T-cell (primary cell): ENCODE measurements at regions not wholly inside any gene's neighbourhood (a gene's known extent, or its start where the extent isn't known, plus 50 kb on each side); places are given as distances from the start of the nearest gene placed in this dataset.
"Not testable (repeated sequence)": the region's sequence is repeated elsewhere in the genome, so short reads cannot be mapped to it uniquely, and the experiment has no call there.

Experiments
- ATAC-seq, 4 experiments: fragments of 200-7000 bp in 3 of 4; fragments of 150-1000 bp in 1 of 4; cut with Tn5 transposase; replicated peaks in 1 of 4; 1 replicate in 3 of 4; 2 replicates in 1 of 4; pipeline ENCODE4 v1.10.0; 2021; ENCODE audit warnings: moderate library complexity in 3 of 4, mild to moderate bottlenecking in 2 of 4, moderate number of reproducible peaks in 1 of 4
- CTCF ChIA-PET, 2 donors: fragments of 300-600 bp; sonication (Branson Sonifier 250); formaldehyde crosslinking; loops; one replicate each; lab custom pipeline; 2022; ENCODE audit warnings: antibody characterized with exemption in 2 of 2; lab: Charles Lee
- POLR2A ChIA-PET, 2 donors: fragments of 300-600 bp; sonication (Branson Sonifier 250); formaldehyde crosslinking; loops; one replicate each; lab custom pipeline; 2022; ENCODE audit warnings: antibody characterized with exemption in 2 of 2; lab: Charles Lee
- DNase-seq, 35 experiments: peaks; one replicate each; pipeline versions ENCODE4 v3.0.0 to v3.0.0-alpha.2; 2013 to 2023
- H3K27ac ChIP-seq: one replicate; pipeline ENCODE4 v1.5.1; 2013; ENCODE audit warnings: low read length
- H3K27me3 ChIP-seq, 2 experiments: replicated peaks in 1 of 2; 1 replicate in 1 of 2; 2 replicates in 1 of 2; pipeline versions ENCODE4 v1.6.1 to v1.7.0; 2013; ENCODE audit warnings: low read length in 1 of 2, mixed read lengths in 1 of 2; ENCODE audit not compliant: control insufficient read depth in 2 of 2, insufficient read depth in 2 of 2; ENCODE audit errors: extremely low read depth in 1 of 2
- H3K36me3 ChIP-seq, 2 donors: 1 replicate in 1 of 2; 2 replicates in 1 of 2; pipeline versions ENCODE4 v1.6.1 to v1.7.0; 2013; ENCODE audit warnings: low read length in 1 of 2; ENCODE audit not compliant: control insufficient read depth in 2 of 2, insufficient read depth in 1 of 2; ENCODE audit errors: extremely low read depth in 1 of 2
- H3K4me1 ChIP-seq, 2 experiments: 1 replicate in 1 of 2; 2 replicates in 1 of 2; pipeline versions ENCODE4 v1.6.1 to v1.7.0; 2013; ENCODE audit warnings: low read length in 2 of 2, mixed read lengths in 1 of 2; ENCODE audit not compliant: insufficient read depth in 2 of 2, control insufficient read depth in 1 of 2; ENCODE audit errors: extremely low read depth in 1 of 2
- H3K4me3 ChIP-seq, 2 donors: 1 replicate in 1 of 2; 2 replicates in 1 of 2; pipeline versions ENCODE4 v1.5.1 to v1.7.0; 2013; ENCODE audit warnings: mild to moderate bottlenecking in 2 of 2, low read length in 1 of 2, moderate library complexity in 1 of 2; ENCODE audit not compliant: control insufficient read depth in 1 of 2; ENCODE audit errors: extremely low read depth in 1 of 2
- H3K9me3 ChIP-seq: 2 replicates; pipeline ENCODE4 v1.7.0; 2013
- H3K27ac Mint-ChIP-seq, 2 donors: one replicate each; pipeline ENCODE4 v1.8.0; 2020 to 2021; ENCODE audit warnings: mild to moderate bottlenecking in 2 of 2, mixed read lengths in 2 of 2
- H3K27me3 Mint-ChIP-seq, 2 donors: one replicate each; pipeline ENCODE4 v1.8.0; 2021 to 2022; ENCODE audit warnings: mixed read lengths in 2 of 2
- H3K36me3 Mint-ChIP-seq: one replicate; pipeline ENCODE4 v1.8.0; 2021; ENCODE audit warnings: mixed read lengths
- H3K4me1 Mint-ChIP-seq, 3 donors: one replicate each; pipeline ENCODE4 v1.8.0; 2020 to 2022; ENCODE audit warnings: mixed read lengths in 3 of 3, mild to moderate bottlenecking in 1 of 3
- H3K4me3 Mint-ChIP-seq, 3 donors: one replicate each; pipeline ENCODE4 v1.8.0; 2020 to 2022; ENCODE audit warnings: mild to moderate bottlenecking in 3 of 3, mixed read lengths in 3 of 3, moderate library complexity in 3 of 3
- H3K9me3 Mint-ChIP-seq, 3 donors: one replicate each; pipeline ENCODE4 v1.8.0; 2020 to 2022; ENCODE audit warnings: mixed read lengths in 3 of 3
- WGBS: methylation state at CpG from one replicate; pipeline ENCODE4 v1.1.5; 2013; ENCODE audit warnings: missing lambda C conversion rate; ENCODE audit not compliant: insufficient coverage; 5-methylcytosine and 5-hydroxymethylcytosine counted together

GRCh38 chr9:18305167-18305806 lies 168.7 kb upstream of the ADAMTSL1 start:
- H3K4me1 Mint-ChIP-seq, H3K36me3 Mint-ChIP-seq, H3K27ac Mint-ChIP-seq, DNase-seq, H3K4me3 Mint-ChIP-seq, H3K9me3 ChIP-seq, H3K36me3 ChIP-seq, POLR2A ChIA-PET, H3K27ac ChIP-seq, H3K4me3 ChIP-seq, ATAC-seq, H3K27me3 Mint-ChIP-seq, H3K4me1 ChIP-seq, CTCF ChIA-PET: not testable (repeated sequence)
- H3K9me3 Mint-ChIP-seq: peaks cover 2 to 12% (median 7%) of the 10 kb centered on the region in 3 donors
- WGBS: 79% methylated on average over 7 of the region's 10 CpGs
- H3K27me3 ChIP-seq: peaks cover 0 to 11% of the 10 kb centered on the region in 2 experiments

- no peaks in the 10 kb centered on the region for H3K9me3 ChIP-seq
- Mint-ChIP-seq H3K36me3 (no peaks in the 10 kb centered on the region), H3K4me3 (no peak overlapping the region), H3K4me1 (no peaks in the 10 kb centered on the region), H3K27ac (no peak overlapping the region), H3K27me3 (no peaks in the 10 kb centered on the region), H3K9me3 (peaks cover 1 to 7% (median 3%) of the 10 kb centered on the region in 3 donors)
- H3K27me3 ChIP-seq: peaks cover 0 to 3% of the 10 kb centered on the region in 2 experiments
- no peak overlapping the region for H3K4me3 ChIP-seq
- DNase-seq: no peak
- no peak overlapping the region for H3K27ac ChIP-seq
- ATAC-seq: no peak
- WGBS: 92% methylated on average over 8 of the region's 14 CpGs
- no peaks in the 10 kb centered on the region for H3K4me1 ChIP-seq
- POLR2A ChIA-PET: no interaction called here
- no peaks in the 10 kb centered on the region for H3K36me3 ChIP-seq
- CTCF ChIA-PET: interaction anchor here in 1 of 2 donors (0.6 kb wide), 1 partner anchor 19 kb away, joined by 5 read pairs; no protein-coding TSS in a partner anchor
Observed at GRCh38 chr9:18314316-18314715, 159.6 kb upstream of the ADAMTSL1 start.

- no peaks in the 10 kb centered on the region for H3K4me1 Mint-ChIP-seq
- ATAC-seq: no peak
- H3K36me3 Mint-ChIP-seq: no peaks in the 10 kb centered on the region
- no peak overlapping the region for H3K4me3 ChIP-seq
- WGBS: no CpG with 5 or more reads among the region's 1 CpG
- peaks cover 0 to 3% (median 0%) of the 10 kb centered on the region in 3 donors for H3K9me3 Mint-ChIP-seq
- CTCF ChIA-PET: no interaction called here
- no peaks in the 10 kb centered on the region for H3K9me3 ChIP-seq
- H3K4me1 ChIP-seq: no peaks in the 10 kb centered on the region
- no peak for DNase-seq
- POLR2A ChIA-PET: no interaction called here
- no peak overlapping the region for H3K27ac Mint-ChIP-seq
- no peak overlapping the region for H3K27ac ChIP-seq
- peaks cover 0 to 3% of the 10 kb centered on the region in 2 experiments for H3K27me3 ChIP-seq
- no peak overlapping the region for H3K4me3 Mint-ChIP-seq
- peaks cover 0 to 4% of the 10 kb centered on the region in 2 donors for H3K27me3 Mint-ChIP-seq
- no peaks in the 10 kb centered on the region for H3K36me3 ChIP-seq
Observed at GRCh38 chr9:18317896-18318295, 156.1 kb upstream of the ADAMTSL1 start.

GRCh38 chr9:18319918-18320445 lies 154.0 kb upstream of the ADAMTSL1 start:
- DNase-seq: no peak
- ChIA-PET CTCF (no interaction called here), POLR2A (no interaction called here)
- no peaks in the 10 kb centered on the region for H3K36me3 Mint-ChIP-seq
- peaks cover 0 to 3% of the 10 kb centered on the region in 2 experiments for H3K27me3 ChIP-seq
- H3K4me1 ChIP-seq: no peaks in the 10 kb centered on the region
- WGBS: 60% methylated on average over 1 of the region's 2 CpGs
- no peak for ATAC-seq
- H3K4me3 Mint-ChIP-seq: no peak overlapping the region
- H3K27ac ChIP-seq: no peak overlapping the region
- no peak overlapping the region for H3K27ac Mint-ChIP-seq
- H3K9me3 ChIP-seq: no peaks in the 10 kb centered on the region
- H3K4me3 ChIP-seq: no peak overlapping the region
- H3K36me3 ChIP-seq: no peaks in the 10 kb centered on the region
- H3K4me1 Mint-ChIP-seq: no peaks in the 10 kb centered on the region
- peaks cover 0 to 4% of the 10 kb centered on the region in 2 donors for H3K27me3 Mint-ChIP-seq
- peaks cover 0 to 3% (median 0%) of the 10 kb centered on the region in 3 donors for H3K9me3 Mint-ChIP-seq

GRCh38 chr9:18324928-18325745 lies 148.8 kb upstream of the ADAMTSL1 start:
- peaks cover 0 to 2% of the 10 kb centered on the region in 2 donors for H3K27me3 Mint-ChIP-seq
- Histone ChIP-seq H3K27ac (no peak overlapping the region), H3K4me3 (no peak overlapping the region), H3K9me3 (no peaks in the 10 kb centered on the region), H3K4me1 (no peaks in the 10 kb centered on the region), H3K27me3 (no peaks in the 10 kb centered on the region), H3K36me3 (no peaks in the 10 kb centered on the region)
- ATAC-seq (no peak), DNase-seq (no peak)
- no CpG with 5 or more reads among the region's 2 CpGs for WGBS
- CTCF ChIA-PET: no interaction called here
- peaks cover 0 to 5% (median 0%) of the 10 kb centered on the region in 3 donors for H3K9me3 Mint-ChIP-seq
- no peak overlapping the region for H3K4me3 Mint-ChIP-seq
- POLR2A ChIA-PET: interaction anchor here in 1 of 2 donors (0.6 kb wide), 1 partner anchor 124 kb away, joined by 4 read pairs; no protein-coding TSS in a partner anchor
- H3K36me3 Mint-ChIP-seq: no peaks in the 10 kb centered on the region
- no peak overlapping the region for H3K27ac Mint-ChIP-seq
- no peaks in the 10 kb centered on the region for H3K4me1 Mint-ChIP-seq

- DNase-seq, H3K4me3 ChIP-seq, H3K4me1 Mint-ChIP-seq, H3K4me1 ChIP-seq, H3K36me3 ChIP-seq, H3K27me3 ChIP-seq, ATAC-seq, H3K4me3 Mint-ChIP-seq, H3K27ac Mint-ChIP-seq, CTCF ChIA-PET, H3K9me3 ChIP-seq, H3K36me3 Mint-ChIP-seq, H3K27ac ChIP-seq, H3K9me3 Mint-ChIP-seq, H3K27me3 Mint-ChIP-seq: not testable (repeated sequence)
- 100% methylated on average over 1 of the region's 7 CpGs for WGBS
- POLR2A ChIA-PET: interaction anchor here in 1 of 2 donors (0.6 kb wide), 1 partner anchor 124 kb away, joined by 4 read pairs; no protein-coding TSS in a partner anchor
Observed at GRCh38 chr9:18325746-18326011, 148.3 kb upstream of the ADAMTSL1 start.
